ENCODE measurements at regions not wholly inside any gene's neighbourhood (a gene's known extent, or its start where the extent isn't known, plus 50 kb on each side); places are given as distances from the start of the nearest gene placed in this dataset.
"Not testable (repeated sequence)": the region's sequence is repeated elsewhere in the genome, so short reads cannot be mapped to it uniquely, and the experiment has no call there.

DNA sequence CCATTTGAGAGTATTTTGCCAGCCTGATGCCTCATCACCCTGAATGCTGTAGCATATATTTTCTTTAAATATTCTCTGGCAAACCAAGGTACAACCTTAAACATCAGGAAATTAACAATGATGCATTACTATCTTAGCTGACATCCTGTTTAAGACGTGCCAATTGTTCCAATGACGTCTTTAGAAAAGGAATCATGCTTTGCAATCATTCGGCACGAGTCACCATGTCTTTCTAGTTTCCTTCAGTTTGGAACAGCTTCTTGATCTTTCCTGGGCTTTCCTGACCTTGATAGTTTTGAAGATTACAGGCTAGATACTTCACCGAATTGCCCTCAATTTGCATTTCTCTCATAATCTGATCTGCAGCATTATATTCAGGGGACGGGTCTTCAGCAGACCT is 88.2 kb upstream of the GLI2 start:
- H3K27me3 Mint-ChIP-seq (ENCODE audit: low read depth): peaks cover 51% of the 10 kb centered on the region
- DNase-seq: no peak
- H3K9me3 Mint-ChIP-seq: peaks cover 26 to 29% of the 10 kb centered on the region in 2 experiments
- H2BK12ac ChIP-seq (ENCODE audit: insufficient read length, low read depth, low read length): no peak overlapping the region
- H3K4me2 ChIP-seq (ENCODE audit: insufficient read depth, insufficient read length, low read length): no peak overlapping the region
- H3K14ac ChIP-seq (ENCODE audit: insufficient read depth, low read length): no peak overlapping the region
- H4K91ac ChIP-seq (ENCODE audit: insufficient read length, low read depth, low read length): no peak overlapping the region
- TF ChIP-seq, protein P1, sequence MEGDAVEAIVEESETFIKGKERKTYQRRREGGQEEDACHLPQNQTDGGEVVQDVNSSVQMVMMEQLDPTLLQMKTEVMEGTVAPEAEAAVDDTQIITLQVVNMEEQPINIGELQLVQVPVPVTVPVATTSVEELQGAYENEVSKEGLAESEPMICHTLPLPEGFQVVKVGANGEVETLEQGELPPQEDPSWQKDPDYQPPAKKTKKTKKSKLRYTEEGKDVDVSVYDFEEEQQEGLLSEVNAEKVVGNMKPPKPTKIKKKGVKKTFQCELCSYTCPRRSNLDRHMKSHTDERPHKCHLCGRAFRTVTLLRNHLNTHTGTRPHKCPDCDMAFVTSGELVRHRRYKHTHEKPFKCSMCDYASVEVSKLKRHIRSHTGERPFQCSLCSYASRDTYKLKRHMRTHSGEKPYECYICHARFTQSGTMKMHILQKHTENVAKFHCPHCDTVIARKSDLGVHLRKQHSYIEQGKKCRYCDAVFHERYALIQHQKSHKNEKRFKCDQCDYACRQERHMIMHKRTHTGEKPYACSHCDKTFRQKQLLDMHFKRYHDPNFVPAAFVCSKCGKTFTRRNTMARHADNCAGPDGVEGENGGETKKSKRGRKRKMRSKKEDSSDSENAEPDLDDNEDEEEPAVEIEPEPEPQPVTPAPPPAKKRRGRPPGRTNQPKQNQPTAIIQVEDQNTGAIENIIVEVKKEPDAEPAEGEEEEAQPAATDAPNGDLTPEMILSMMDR (conservative IDR thresholded peaks at IDR 0.05): no peak
- no peak overlapping the region for H3K27ac ChIP-seq (ENCODE audit: insufficient read length, low read depth, low read length)
- no peak overlapping the region for H3K23ac ChIP-seq (ENCODE audit: insufficient read length, low read depth, low read length)
- H3K9me3 ChIP-seq (ENCODE audit: control insufficient read depth, low read depth, low read length): peaks cover 14% of the 10 kb centered on the region
- H3T11ph ChIP-seq (ENCODE audit: low read length): no peak overlapping the region
- no peaks in the 10 kb centered on the region for H4K20me1 ChIP-seq (ENCODE audit: control insufficient read depth, insufficient read depth, insufficient read length)
- no peak overlapping the region for H2AK5ac ChIP-seq (ENCODE audit: insufficient read length, low read length)
- WGBS (ENCODE audit: extremely low coverage, insufficient read length, low lambda C conversion rate): no CpG with 5 or more reads among the region's 6 CpGs
- no peak overlapping the region for H3K27ac Mint-ChIP-seq
- H3K4me1 Mint-ChIP-seq: peaks cover 4 to 5% of the 10 kb centered on the region in 2 experiments
- no peak overlapping the region for H3K56ac ChIP-seq (ENCODE audit: insufficient read length, low read depth, low read length)
- H4K8ac ChIP-seq (replicated peaks; ENCODE audit: insufficient read length, low read depth, low read length): no peak overlapping the region
- no peak overlapping the region for H3K4me3 Mint-ChIP-seq
- H2BK5ac ChIP-seq (ENCODE audit: insufficient read length, low read length): no peak overlapping the region
- H2BK120ac ChIP-seq (ENCODE audit: low read depth, low read length, poor library complexity, severe bottlenecking): no peak overlapping the region
- H4K5ac ChIP-seq (ENCODE audit: insufficient read length, low read depth, low read length): no peak overlapping the region
- H3K79me2 ChIP-seq (ENCODE audit: insufficient read depth, low read length): no peaks in the 10 kb centered on the region
- H3K4ac ChIP-seq (ENCODE audit: low read depth, low read length): no peak overlapping the region
- H3K79me1 ChIP-seq (ENCODE audit: insufficient read depth, low read depth, low read length, poor library complexity, severe bottlenecking): no peaks in the 10 kb centered on the region
- H2AFZ ChIP-seq (ENCODE audit: low read length): no peak overlapping the region
- no peak overlapping the region for H2BK15ac ChIP-seq (ENCODE audit: low read depth, low read length)
- peaks cover 8 to 21% (median 13%) of the 10 kb centered on the region in 3 experiments for H3K36me3 Mint-ChIP-seq (ENCODE audit: insufficient read depth in 1 of 3, low read depth in 3 of 3)
- no peaks in the 10 kb centered on the region for H3K27me3 ChIP-seq (ENCODE audit: insufficient read depth, low read length)
- no peak overlapping the region for H3K9ac ChIP-seq (ENCODE audit: extremely low read depth, insufficient read length, low read length)
- peaks cover 3% of the 10 kb centered on the region for H3K23me2 ChIP-seq (ENCODE audit: insufficient read length, low read depth, low read length, poor library complexity, severe bottlenecking)
- H2BK20ac ChIP-seq (ENCODE audit: low read depth, low read length, poor library complexity, severe bottlenecking): no peak overlapping the region
- H3K18ac ChIP-seq (ENCODE audit: insufficient read length, low read depth, low read length): no peak overlapping the region
- no peaks in the 10 kb centered on the region; the same call in 1 of the 2 replicates for H3K4me1 ChIP-seq (ENCODE audit: insufficient read depth, low read length)

DNA sequence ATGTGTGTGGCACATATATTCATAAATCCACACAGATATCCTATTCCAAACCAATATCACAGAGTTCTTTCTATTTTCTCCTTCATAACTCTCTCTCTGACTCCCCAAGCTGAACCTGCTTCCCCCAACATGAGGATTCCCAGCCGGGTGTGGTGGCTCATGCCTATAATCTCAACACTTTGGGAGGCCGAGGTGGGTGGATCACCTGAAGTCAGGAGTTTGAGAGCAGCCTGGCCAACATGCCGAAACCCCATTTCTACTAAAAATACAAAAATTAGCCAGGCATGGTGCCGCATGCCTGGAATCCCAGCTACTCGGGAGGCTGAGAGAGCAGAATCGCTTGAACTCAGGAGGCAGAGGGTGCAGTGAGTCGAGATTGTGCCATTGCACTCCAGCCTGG is 86.3 kb upstream of the GLI2 start:
- not testable (repeated sequence) for H3T11ph ChIP-seq (ENCODE audit: low read length); H2AK5ac ChIP-seq (ENCODE audit: insufficient read length, low read length); H2BK20ac ChIP-seq (ENCODE audit: low read depth, low read length, poor library complexity, severe bottlenecking); H4K91ac ChIP-seq (ENCODE audit: insufficient read length, low read depth, low read length); H4K8ac ChIP-seq (replicated peaks; ENCODE audit: insufficient read length, low read depth, low read length); H3K27ac ChIP-seq (ENCODE audit: insufficient read length, low read depth, low read length); H3K14ac ChIP-seq (ENCODE audit: insufficient read depth, low read length); H3K23ac ChIP-seq (ENCODE audit: insufficient read length, low read depth, low read length); H3K79me2 ChIP-seq (ENCODE audit: insufficient read depth, low read length); H2BK120ac ChIP-seq (ENCODE audit: low read depth, low read length, poor library complexity, severe bottlenecking); H3K4me1 ChIP-seq (ENCODE audit: insufficient read depth, low read length); H3K4me3 Mint-ChIP-seq; H2AFZ ChIP-seq (ENCODE audit: low read length); H3K79me1 ChIP-seq (ENCODE audit: insufficient read depth, low read depth, low read length, poor library complexity, severe bottlenecking); H3K56ac ChIP-seq (ENCODE audit: insufficient read length, low read depth, low read length); H3K27me3 ChIP-seq (ENCODE audit: insufficient read depth, low read length); H3K23me2 ChIP-seq (ENCODE audit: insufficient read length, low read depth, low read length, poor library complexity, severe bottlenecking); H4K20me1 ChIP-seq (ENCODE audit: control insufficient read depth, insufficient read depth, insufficient read length); H3K18ac ChIP-seq (ENCODE audit: insufficient read length, low read depth, low read length); H3K4me2 ChIP-seq (ENCODE audit: insufficient read depth, insufficient read length, low read length); DNase-seq; H3K27ac Mint-ChIP-seq; H3K9ac ChIP-seq (ENCODE audit: extremely low read depth, insufficient read length, low read length); H2BK5ac ChIP-seq (ENCODE audit: insufficient read length, low read length); H2BK15ac ChIP-seq (ENCODE audit: low read depth, low read length); H2BK12ac ChIP-seq (ENCODE audit: insufficient read length, low read depth, low read length); H3K4me1 Mint-ChIP-seq; H4K5ac ChIP-seq (ENCODE audit: insufficient read length, low read depth, low read length); H3K4ac ChIP-seq (ENCODE audit: low read depth, low read length)
- WGBS (ENCODE audit: extremely low coverage, insufficient read length, low lambda C conversion rate): no CpG with 5 or more reads among the region's 7 CpGs
- H3K27me3 Mint-ChIP-seq (ENCODE audit: low read depth): peaks cover 55% of the 10 kb centered on the region
- peaks cover 14% of the 10 kb centered on the region for H3K9me3 ChIP-seq (ENCODE audit: control insufficient read depth, low read depth, low read length)
- peaks cover 8 to 21% (median 13%) of the 10 kb centered on the region in 3 experiments for H3K36me3 Mint-ChIP-seq (ENCODE audit: insufficient read depth in 1 of 3, low read depth in 3 of 3)
- peaks cover 29% of the 10 kb centered on the region in 2 experiments for H3K9me3 Mint-ChIP-seq

All from H9 (cell line).